Fibroblast of pulmonary artery (primary cell): ENCODE measurements at regions not wholly inside any gene's neighbourhood (a gene's known extent, or its start where the extent isn't known, plus 50 kb on each side); places are given as distances from the start of the nearest gene placed in this dataset.

ENCODE experiments used
- DNase-seq: peaks from one replicate; pipeline ENCODE4 v3.0.0-alpha.2; 2010; ENCODE audit warnings: low read depth
- H3K4me3 ChIP-seq: replicated peaks from 2 replicates; pipeline ENCODE4 v1.5.1; 2011; ENCODE audit warnings: low read depth, mild to moderate bottlenecking, control low read depth, low read length, moderate library complexity
- CTCF ChIP-seq: IDR thresholded peaks from 2 replicates; pipeline ENCODE4 v1.5.1; 2011; ENCODE audit warnings: mild to moderate bottlenecking, control low read depth, low read length, inconsistent platforms; ENCODE audit errors: missing control alignments

- no peak for DNase-seq
- no peak overlapping the region for H3K4me3 ChIP-seq
- TF ChIP-seq CTCF: no peak
Observed at GRCh38 chr7:155916926-155917655, 104.8 kb upstream of the SHH start.

- no peak for DNase-seq
- no peak overlapping the region for H3K4me3 ChIP-seq
- no peak for TF ChIP-seq CTCF
Observed at GRCh38 chr7:155914341-155914740, 102.1 kb upstream of the SHH start.

DNA sequence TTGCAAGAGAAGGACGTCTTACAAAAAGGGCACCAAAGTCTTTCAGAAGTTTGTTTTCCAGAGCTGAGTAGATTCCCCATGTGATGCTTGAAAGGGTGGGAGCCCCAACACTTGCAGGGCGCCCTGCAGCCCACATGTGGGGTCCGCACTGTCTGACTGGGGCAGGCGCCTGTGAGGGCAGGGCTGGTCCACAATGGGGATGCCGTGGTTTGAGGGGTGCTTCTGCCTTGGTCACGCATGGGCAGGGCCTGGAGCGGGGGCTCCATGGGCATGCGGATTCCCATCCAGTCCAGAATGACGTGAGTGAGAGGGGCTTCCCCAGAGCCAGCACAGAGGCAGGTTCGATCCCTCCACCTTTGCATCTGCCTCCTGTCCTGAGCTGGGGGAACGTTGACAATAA lies 101.5 kb upstream of the SHH start:
- no peak for DNase-seq
- no peak for TF ChIP-seq CTCF
- H3K4me3 ChIP-seq: no peak overlapping the region

- H3K4me3 ChIP-seq: no peak overlapping the region
- TF ChIP-seq CTCF: no peak
- no peak for DNase-seq
Observed at GRCh38 chr7:155913291-155913690, 101.0 kb upstream of the SHH start.

- no peak for TF ChIP-seq CTCF
- H3K4me3 ChIP-seq: no peak overlapping the region
- no peak for DNase-seq
Observed at GRCh38 chr7:155911471-155912105, 99.3 kb upstream of the SHH start.

DNA sequence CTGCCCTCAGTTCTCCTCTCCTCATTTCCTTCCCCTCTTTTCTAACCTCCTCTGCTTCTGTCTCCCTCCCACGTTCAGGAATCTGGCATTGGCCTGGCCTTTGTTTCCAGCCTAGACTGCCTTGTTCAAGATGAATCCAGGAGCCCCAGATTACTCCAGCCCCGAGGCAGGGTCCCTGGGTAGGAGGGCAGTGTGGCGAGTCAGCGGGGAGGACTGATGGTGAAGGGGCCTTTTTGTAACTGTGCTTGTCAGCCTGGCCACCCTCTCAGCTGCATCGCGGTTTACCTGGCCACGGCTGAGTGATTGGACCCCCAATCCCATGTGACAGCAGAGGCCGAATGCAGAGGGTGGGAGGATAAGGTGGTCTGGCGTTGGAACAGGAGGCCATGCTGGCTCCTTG lies 96.1 kb upstream of the SHH start:
- TF ChIP-seq CTCF: no peak
- DNase-seq: no peak
- H3K4me3 ChIP-seq: no peak overlapping the region
